ENCODE measurements at regions not wholly inside any gene's neighbourhood (a gene's known extent, or its start where the extent isn't known, plus 50 kb on each side); places are given as distances from the start of the nearest gene placed in this dataset.

- TF ChIP-seq ZNF425 (CRISPR knock-in tag; conservative IDR thresholded peaks at IDR 0.05) (no peak), AR (CRISPR knock-in tag; IDR thresholded peaks at IDR 0.05) (no peak)
Observed at GRCh38 chr6:120652506-120652905, 681.8 kb downstream of the TBC1D32 start (continued).

GRCh38 chr6:120648713-120649112 is 685.6 kb downstream of the TBC1D32 start:
- no peak overlapping the region for H3K27ac Mint-ChIP-seq
- 0 out of 2 replicates have a peak, but pooled peaks cover 3% of the 10 kb centered on the region for H3K4me1 Mint-ChIP-seq
- H3K27me3 Mint-ChIP-seq (ENCODE audit: low read depth), result no peaks in the 10 kb centered on the region
- ATAC-seq (no peak), DNase-seq (ENCODE audit: low spot score) (no peak)
- ChIA-PET POLR2A (no interaction called here), CTCF (no interaction called here)
- peaks cover 11% of the 10 kb centered on the region for H3K9me3 Mint-ChIP-seq
- H3K36me3 Mint-ChIP-seq, result no peaks in the 10 kb centered on the region
- H3K4me3 Mint-ChIP-seq, result no peak overlapping the region
- TF ChIP-seq STAT6 (CRISPR knock-in tag; conservative IDR thresholded peaks at IDR 0.05; ENCODE audit: low read depth) (no peak), ZNF396 (CRISPR knock-in tag; IDR thresholded peaks at IDR 0.05; ENCODE audit: borderline replicate concordance) (no peak), E2F4 (CRISPR knock-in tag; IDR thresholded peaks at IDR 0.05; ENCODE audit: borderline replicate concordance, low read depth) (no peak), SP1 (CRISPR knock-in tag; conservative IDR thresholded peaks at IDR 0.05) (no peak), OVOL2 (CRISPR knock-in tag; IDR thresholded peaks at IDR 0.05; ENCODE audit: borderline replicate concordance) (no peak), CBFB (CRISPR knock-in tag; IDR thresholded peaks at IDR 0.05; ENCODE audit: low read depth) (no peak), MXD4 (CRISPR knock-in tag; IDR thresholded peaks at IDR 0.05; ENCODE audit: borderline replicate concordance) (no peak), NFATC4 (CRISPR knock-in tag; IDR thresholded peaks at IDR 0.05) (no peak), NR3C1 (CRISPR knock-in tag; conservative IDR thresholded peaks at IDR 0.05; ENCODE audit: low read depth) (no peak), CDX4 (CRISPR knock-in tag; IDR thresholded peaks at IDR 0.05; ENCODE audit: borderline replicate concordance) (no peak), ZNF671 (CRISPR knock-in tag; IDR thresholded peaks at IDR 0.05) (no peak), SMAD4 (CRISPR knock-in tag; IDR thresholded peaks at IDR 0.05) (no peak), TEAD4 (CRISPR knock-in tag; IDR thresholded peaks at IDR 0.05) (no peak), NR2C2 (CRISPR knock-in tag; IDR thresholded peaks at IDR 0.05) (no peak), ZNF512 (CRISPR knock-in tag; IDR thresholded peaks at IDR 0.05; ENCODE audit: borderline replicate concordance) (no peak)
